CD4-positive, alpha-beta T cell (primary cell): ENCODE measurements at regions not wholly inside any gene's neighbourhood (a gene's known extent, or its start where the extent isn't known, plus 50 kb on each side); places are given as distances from the start of the nearest gene placed in this dataset.

Experiments
- ATAC-seq: fragments of 200-7000 bp; cut with Tn5 transposase; one replicate; pipeline ENCODE4 v1.10.0; 2022; ENCODE audit warnings: mild to moderate bottlenecking; ENCODE audit not compliant: poor library complexity
- CTCF ChIA-PET: fragments of 350-600 bp; sonication (Branson Sonifier 250); formaldehyde crosslinking; loops from one replicate; lab custom pipeline; 2021; ENCODE audit warnings: antibody characterized with exemption, inconsistent platforms; lab: Charles Lee
- POLR2A ChIA-PET: fragments of 350-600 bp; sonication (Branson Sonifier 250); formaldehyde crosslinking; loops from one replicate; lab custom pipeline; 2021; ENCODE audit warnings: antibody characterized with exemption, inconsistent platforms; lab: Charles Lee
- DNase-seq, 14 experiments: peaks; one replicate each; pipeline ENCODE4 v3.0.0-alpha.2; 2013 to 2020; ENCODE audit warnings: mixed read lengths in 2 of 14
- H3K27ac ChIP-seq, 2 donors: one replicate each; pipeline versions ENCODE4 v1.5.1 to v1.7.0; 2013; ENCODE audit warnings: low read length in 2 of 2, low read depth in 1 of 2, mild to moderate bottlenecking in 1 of 2
- H3K27me3 ChIP-seq, 2 experiments: 1 replicate in 1 of 2; 2 replicates in 1 of 2; pipeline versions ENCODE4 v1.6.1 to v1.7.0; 2013; ENCODE audit warnings: low read length in 2 of 2, control low read depth in 1 of 2, mild to moderate bottlenecking in 1 of 2, moderate library complexity in 1 of 2; ENCODE audit not compliant: insufficient read depth in 2 of 2, control insufficient read depth in 1 of 2
- H3K36me3 ChIP-seq: one replicate; pipeline ENCODE4 v1.6.1; 2013; ENCODE audit warnings: low read length, control low read depth; ENCODE audit not compliant: insufficient read depth
- H3K4me1 ChIP-seq: one replicate; pipeline ENCODE4 v1.6.1; 2013; ENCODE audit warnings: low read length, control low read depth; ENCODE audit not compliant: insufficient read depth
- H3K4me3 ChIP-seq: one replicate; pipeline ENCODE4 v1.5.1; 2013; ENCODE audit warnings: mild to moderate bottlenecking, low read length, moderate library complexity
- H3K9me3 ChIP-seq, 2 experiments: 1 replicate in 1 of 2; 2 replicates in 1 of 2; pipeline versions ENCODE4 v1.6.1 to v1.7.0; 2013; ENCODE audit warnings: low read length in 2 of 2, mild to moderate bottlenecking in 2 of 2, control low read depth in 1 of 2, moderate library complexity in 1 of 2; ENCODE audit not compliant: control insufficient read depth in 1 of 2, insufficient read depth in 1 of 2
- H3K27ac Mint-ChIP-seq: one replicate; pipeline ENCODE4 v1.8.0; 2020; ENCODE audit warnings: mixed read lengths
- H3K27me3 Mint-ChIP-seq: one replicate; pipeline ENCODE4 v1.8.0; 2021; ENCODE audit warnings: mixed read lengths
- H3K36me3 Mint-ChIP-seq: one replicate; pipeline ENCODE4 v1.8.0; 2021; ENCODE audit warnings: low read depth, mixed read lengths
- H3K4me1 Mint-ChIP-seq: one replicate; pipeline ENCODE4 v1.8.0; 2021; ENCODE audit warnings: low read depth, mixed read lengths
- H3K4me3 Mint-ChIP-seq: one replicate; pipeline ENCODE4 v1.8.0; 2020; ENCODE audit warnings: mild to moderate bottlenecking, mixed read lengths
- H3K9me3 Mint-ChIP-seq: one replicate; pipeline ENCODE4 v1.8.0; 2020; ENCODE audit warnings: mixed read lengths
- CTCF ChIP-seq: fragments of 200-600 bp; IDR thresholded peaks from one replicate; pipeline ENCODE4 v1.8.0; 2022; ENCODE audit warnings: antibody characterized with exemption, mild to moderate bottlenecking
- intact Hi-C, 2 experiments: fragments of 100-400 bp; cut with DNase I in 1 of 2; cut with micrococcal nuclease in 1 of 2; formaldehyde crosslinking; loops; one replicate each; pipeline versions ENCODE4 v1.15.1 to v1.9.0; 2023 to 2025; cut with DNase I, micrococcal nuclease

- peaks cover 0 to 9% of the 10 kb centered on the region in 2 experiments for H3K9me3 ChIP-seq
- H3K4me1 ChIP-seq: no peaks in the 10 kb centered on the region
- H3K27me3 ChIP-seq: no peaks in the 10 kb centered on the region
- no peak overlapping the region for H3K27ac ChIP-seq
- H3K36me3 ChIP-seq: no peaks in the 10 kb centered on the region
- Mint-ChIP-seq H3K4me1 (no peaks in the 10 kb centered on the region), H3K36me3 (no peaks in the 10 kb centered on the region), H3K4me3 (no peak overlapping the region), H3K27ac (no peak overlapping the region), H3K9me3 (no peaks in the 10 kb centered on the region), H3K27me3 (no peaks in the 10 kb centered on the region)
- POLR2A ChIA-PET: no interaction called here
- intact Hi-C loops: no loop called here
- ATAC-seq (no peak), DNase-seq (peak in 1 of 14 experiments; percentile 7)
- no peak for TF ChIP-seq CTCF
- CTCF ChIA-PET: no interaction called here
- no peak overlapping the region for H3K4me3 ChIP-seq
Observed at GRCh38 chr5:90136952-90137528, 272.5 kb downstream of the CETN3 start.

- no peak for ATAC-seq
- H3K4me3 Mint-ChIP-seq: no peak overlapping the region
- no peaks in the 10 kb centered on the region for H3K27me3 ChIP-seq
- ChIA-PET CTCF (no interaction called here), POLR2A (no interaction called here)
- H3K36me3 Mint-ChIP-seq: no peaks in the 10 kb centered on the region
- H3K4me3 ChIP-seq: no peak overlapping the region
- no peaks in the 10 kb centered on the region for H3K9me3 Mint-ChIP-seq
- DNase-seq: no peak
- intact Hi-C loops: no loop called here
- H3K9me3 ChIP-seq: peaks cover 0 to 9% of the 10 kb centered on the region in 2 experiments
- no peak for TF ChIP-seq CTCF
- H3K27ac Mint-ChIP-seq: no peak overlapping the region
- H3K27me3 Mint-ChIP-seq: no peaks in the 10 kb centered on the region
- no peaks in the 10 kb centered on the region for H3K4me1 ChIP-seq
- no peak overlapping the region for H3K27ac ChIP-seq
- no peaks in the 10 kb centered on the region for H3K36me3 ChIP-seq
- H3K4me1 Mint-ChIP-seq: no peaks in the 10 kb centered on the region
Observed at GRCh38 chr5:90135779-90136378, 273.7 kb downstream of the CETN3 start.

- Mint-ChIP-seq H3K4me1 (no peaks in the 10 kb centered on the region), H3K27ac (no peak overlapping the region), H3K36me3 (no peaks in the 10 kb centered on the region), H3K27me3 (no peaks in the 10 kb centered on the region), H3K9me3 (no peaks in the 10 kb centered on the region), H3K4me3 (no peak overlapping the region)
- Histone ChIP-seq H3K9me3 (peaks cover 0 to 9% of the 10 kb centered on the region in 2 experiments), H3K27ac (no peak overlapping the region), H3K36me3 (no peaks in the 10 kb centered on the region), H3K4me3 (no peak overlapping the region), H3K4me1 (no peaks in the 10 kb centered on the region), H3K27me3 (no peaks in the 10 kb centered on the region)
- peak in 1 of 14 experiments; percentile 11 for DNase-seq
- POLR2A ChIA-PET: no interaction called here
- CTCF ChIA-PET: no interaction called here
- intact Hi-C loops: no loop called here
- no peak for ATAC-seq
- no peak for TF ChIP-seq CTCF
Observed at GRCh38 chr5:90134892-90135291, 274.7 kb downstream of the CETN3 start.
